Skeletal muscle satellite cell (primary cell): ENCODE measurements at regions not wholly inside any gene's neighbourhood (a gene's known extent, or its start where the extent isn't known, plus 50 kb on each side); places are given as distances from the start of the nearest gene placed in this dataset.

ENCODE experiments used
- H3K27me3 ChIP-seq: 2 replicates; pipeline ENCODE4 v1.7.0; 2013; ENCODE audit warnings: low read length; ENCODE audit not compliant: control insufficient read depth, insufficient read depth
- H3K36me3 ChIP-seq: 2 replicates; pipeline ENCODE4 v1.7.0; 2013; ENCODE audit warnings: mild to moderate bottlenecking, control low read depth, low read length; ENCODE audit not compliant: insufficient read depth
- H3K4me1 ChIP-seq: 2 replicates; pipeline ENCODE4 v1.7.0; 2013; ENCODE audit warnings: low read length; ENCODE audit not compliant: control insufficient read depth, insufficient read depth
- H3K4me2 ChIP-seq: 2 replicates; pipeline ENCODE4 v1.7.0; 2013; ENCODE audit warnings: mild to moderate bottlenecking, low read length
- H3K4me3 ChIP-seq: 2 replicates; pipeline ENCODE4 v1.7.0; 2013; ENCODE audit warnings: low read length
- H3K9ac ChIP-seq: 2 replicates; pipeline ENCODE4 v1.7.0; 2013; ENCODE audit warnings: mild to moderate bottlenecking, low read depth, low read length, moderate library complexity
- H3K9me3 ChIP-seq: replicated peaks from 2 replicates; pipeline ENCODE4 v1.7.0; 2013; ENCODE audit warnings: mild to moderate bottlenecking, control low read depth, low read length

DNA sequence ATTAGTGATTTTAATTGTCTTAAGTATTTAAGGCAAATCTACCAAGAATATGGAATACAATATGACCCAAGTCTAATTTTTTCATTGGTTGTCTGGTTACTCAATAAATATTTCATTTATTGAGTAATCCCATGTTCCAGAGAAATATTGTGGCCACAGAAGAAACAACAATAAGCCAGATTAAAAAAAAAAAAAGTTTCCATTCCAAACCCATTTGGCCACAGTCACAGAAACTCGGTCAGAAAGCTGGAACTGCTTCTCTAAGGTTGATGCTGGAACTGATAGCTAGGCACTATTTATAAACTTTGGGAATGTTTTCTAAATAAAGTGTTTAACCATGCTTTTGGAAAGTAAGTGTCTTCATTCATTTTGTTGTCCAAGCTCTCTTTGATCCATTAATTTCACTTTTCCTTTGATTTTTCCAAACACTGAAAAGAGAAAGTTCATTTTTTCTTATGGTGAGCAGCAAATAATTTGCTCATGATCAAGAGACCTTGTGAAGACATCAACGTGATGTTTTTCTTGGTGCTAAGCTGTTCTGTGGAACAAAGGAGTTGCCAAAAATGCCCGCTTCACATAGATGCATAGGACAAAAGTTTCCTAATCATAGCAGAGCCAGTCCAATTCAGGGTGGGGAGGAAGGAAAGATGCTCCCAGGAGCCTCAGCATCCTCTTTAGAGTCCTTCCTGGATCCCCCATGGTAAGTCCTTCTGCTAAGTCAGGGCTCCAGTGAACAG is 72.1 kb upstream of the CCBE1 start:
- peak overlapping the region; percentile 67 for H3K9ac ChIP-seq
- no peaks in the 10 kb centered on the region for H3K9me3 ChIP-seq
- no peak overlapping the region for H3K4me3 ChIP-seq

DNA sequence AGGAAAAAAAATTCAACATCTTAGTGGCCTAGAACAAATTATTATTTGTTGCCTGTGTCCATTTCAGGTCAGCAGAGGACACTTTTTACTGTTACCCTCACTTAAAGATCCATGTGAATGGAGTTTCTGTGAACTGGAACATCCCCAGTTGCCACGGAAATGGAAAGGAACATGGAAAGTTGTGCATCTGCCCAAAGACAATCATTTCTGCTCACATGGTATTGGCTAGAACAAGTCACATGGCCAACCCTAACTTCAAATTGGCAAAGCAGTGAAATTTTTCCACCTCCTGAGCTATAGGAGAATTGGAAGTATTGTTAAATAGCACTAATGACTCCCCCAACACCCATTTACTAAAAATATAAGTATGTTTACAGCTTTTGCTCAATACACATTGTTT is 71.2 kb upstream of the CCBE1 start:
- Histone ChIP-seq H3K4me3 (no peak overlapping the region), H3K27me3 (no peaks in the 10 kb centered on the region), H3K4me2 (no peak overlapping the region), H3K4me1 (peaks cover 23% of the 10 kb centered on the region), H3K9ac (peak overlapping the region; percentile 5), H3K9me3 (no peaks in the 10 kb centered on the region), H3K36me3 (no peaks in the 10 kb centered on the region)

More for the DNA sequence above, 72.1 kb upstream of the CCBE1 start:
- no peaks in the 10 kb centered on the region for H3K36me3 ChIP-seq
- H3K4me2 ChIP-seq = peak overlapping the region; percentile 38
- peaks cover 23% of the 10 kb centered on the region for H3K4me1 ChIP-seq
- H3K27me3 ChIP-seq = no peaks in the 10 kb centered on the region

DNA sequence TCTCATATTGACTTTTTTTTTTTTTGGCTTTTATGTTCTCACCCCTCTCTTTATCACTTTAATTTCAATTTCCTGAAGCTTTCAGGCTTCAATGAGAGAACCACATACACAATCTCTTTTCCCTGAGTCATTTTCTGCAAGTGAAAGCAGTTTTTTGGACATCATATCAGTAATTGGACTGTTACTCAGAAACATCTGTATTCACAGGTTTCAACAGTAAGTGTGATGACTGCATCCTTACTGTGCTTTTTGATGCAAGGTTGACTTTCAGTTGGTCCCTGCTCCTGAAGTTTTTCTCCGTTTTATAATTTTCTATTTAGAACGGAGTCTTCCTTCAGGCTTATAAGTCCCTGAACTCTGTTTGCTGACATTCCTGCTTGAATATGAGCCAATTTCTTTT is 70.5 kb upstream of the CCBE1 start:
- Histone ChIP-seq H3K27me3 (no peaks in the 10 kb centered on the region), H3K4me2 (no peak overlapping the region), H3K9ac (no peak overlapping the region), H3K9me3 (no peaks in the 10 kb centered on the region), H3K36me3 (no peaks in the 10 kb centered on the region), H3K4me3 (no peak overlapping the region), H3K4me1 (peaks cover 23% of the 10 kb centered on the region)

DNA sequence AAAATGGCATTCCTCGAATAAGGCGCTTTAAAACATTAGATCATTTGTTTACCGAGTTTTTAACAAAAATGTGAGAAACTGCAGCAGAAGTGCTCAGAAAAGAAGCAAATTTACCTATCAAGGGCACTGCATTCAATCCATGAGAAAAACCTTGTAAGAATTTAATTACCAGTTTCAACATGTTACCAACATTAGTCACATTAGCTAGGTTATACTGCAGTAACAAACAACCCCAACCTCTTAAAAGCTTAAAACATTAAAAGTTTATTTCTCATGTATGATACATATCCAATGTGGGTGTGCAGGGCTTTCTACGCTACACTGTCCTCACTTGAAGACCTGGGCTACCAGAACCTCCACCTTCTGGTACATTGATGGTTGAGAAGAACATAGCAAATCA is 68.1 kb upstream of the CCBE1 start:
- no peaks in the 10 kb centered on the region for H3K27me3 ChIP-seq
- H3K4me3 ChIP-seq = no peak overlapping the region
- H3K4me1 ChIP-seq = peaks cover 23% of the 10 kb centered on the region
- no peaks in the 10 kb centered on the region for H3K36me3 ChIP-seq
- no peaks in the 10 kb centered on the region for H3K9me3 ChIP-seq
- no peak overlapping the region for H3K4me2 ChIP-seq
- H3K9ac ChIP-seq = no peak overlapping the region

DNA sequence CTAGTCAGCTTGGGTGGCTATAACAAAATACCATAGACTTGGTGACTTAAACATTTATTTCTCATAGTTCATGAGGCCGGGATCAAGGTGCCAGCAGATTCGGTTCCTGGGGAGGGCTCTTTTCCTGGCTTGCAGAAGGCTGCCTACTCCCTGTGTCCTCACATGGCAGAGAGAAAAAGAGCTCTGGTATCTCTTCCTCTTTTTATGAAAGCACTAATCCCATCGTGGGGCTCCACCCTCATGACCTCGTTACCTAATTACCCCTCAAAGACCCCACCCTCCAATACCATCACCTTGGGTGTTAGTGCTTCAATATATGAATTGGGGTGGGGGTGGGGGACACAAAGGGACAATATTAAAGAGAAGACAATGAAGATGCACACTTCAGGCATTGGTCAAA is 67.1 kb upstream of the CCBE1 start:
- Histone ChIP-seq H3K4me2 (no peak overlapping the region), H3K4me1 (peaks cover 16% of the 10 kb centered on the region), H3K27me3 (no peaks in the 10 kb centered on the region), H3K9me3 (no peaks in the 10 kb centered on the region), H3K4me3 (no peak overlapping the region), H3K9ac (no peak overlapping the region), H3K36me3 (no peaks in the 10 kb centered on the region)

DNA sequence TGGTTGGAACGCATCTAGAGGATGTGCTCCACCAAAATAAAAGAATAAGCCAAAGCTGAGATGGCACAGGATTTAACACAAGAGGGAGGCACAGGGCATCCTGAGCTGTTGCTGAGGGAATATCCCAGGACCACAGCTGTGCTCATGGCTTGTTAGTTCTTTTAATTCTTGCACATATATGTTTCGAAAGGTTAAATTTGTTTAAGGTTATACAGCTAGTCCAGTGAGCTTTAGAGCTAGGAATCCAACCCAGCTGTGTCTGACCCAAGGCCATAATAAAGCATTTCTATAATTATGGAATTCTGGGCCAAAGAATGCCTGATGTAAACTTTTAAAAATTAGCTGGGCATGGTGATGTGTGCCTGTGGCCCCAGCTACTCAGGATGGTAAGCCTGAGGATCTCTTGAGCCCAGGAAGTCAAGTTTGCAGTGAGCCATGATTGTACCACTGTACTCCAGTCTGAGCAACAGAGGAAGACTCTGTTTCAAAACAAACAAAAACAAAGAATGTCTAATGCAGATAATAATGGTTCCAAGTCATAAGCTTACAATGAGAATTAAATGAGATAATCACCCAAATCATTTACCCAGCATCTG is 66.4 kb upstream of the CCBE1 start:
- Histone ChIP-seq H3K36me3 (no peaks in the 10 kb centered on the region), H3K4me3 (no peak overlapping the region)

GRCh38 chr18:59760619-59761600 is 63.7 kb upstream of the CCBE1 start:
- H3K9ac ChIP-seq = no peak overlapping the region
- no peak overlapping the region for H3K4me3 ChIP-seq
- no peaks in the 10 kb centered on the region for H3K27me3 ChIP-seq
- no peak overlapping the region for H3K4me2 ChIP-seq
- H3K36me3 ChIP-seq = no peaks in the 10 kb centered on the region
- peaks cover 3% of the 10 kb centered on the region for H3K4me1 ChIP-seq
- no peaks in the 10 kb centered on the region for H3K9me3 ChIP-seq

More for the DNA sequence above, 66.4 kb upstream of the CCBE1 start:
- H3K9me3 ChIP-seq = no peaks in the 10 kb centered on the region
- no peaks in the 10 kb centered on the region for H3K27me3 ChIP-seq
- no peak overlapping the region for H3K4me2 ChIP-seq
- H3K4me1 ChIP-seq = peaks cover 9% of the 10 kb centered on the region
- no peak overlapping the region for H3K9ac ChIP-seq

DNA sequence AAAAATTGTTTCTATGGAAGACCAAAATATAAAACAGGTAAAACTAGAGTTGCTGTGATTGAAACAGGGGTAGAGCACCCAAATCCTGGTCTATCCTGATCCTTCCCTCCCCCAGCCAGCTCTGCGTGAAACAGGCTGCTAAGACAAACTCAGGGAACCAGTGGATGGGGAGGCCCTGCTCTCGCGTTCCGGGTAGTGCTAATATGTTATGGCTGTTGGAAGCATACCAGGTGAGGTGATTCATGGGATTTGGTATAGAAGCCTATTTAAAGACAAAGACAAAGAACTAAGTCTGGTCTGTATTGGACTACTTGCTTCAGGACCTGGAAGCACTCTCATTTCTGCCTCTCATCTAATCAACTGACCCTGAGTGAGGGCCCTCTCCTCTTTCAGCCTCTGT is 63.0 kb upstream of the CCBE1 start:
- no peaks in the 10 kb centered on the region for H3K36me3 ChIP-seq
- H3K27me3 ChIP-seq = no peaks in the 10 kb centered on the region
- no peaks in the 10 kb centered on the region for H3K9me3 ChIP-seq
- no peak overlapping the region for H3K4me2 ChIP-seq
- no peak overlapping the region for H3K4me3 ChIP-seq
- peaks cover 3% of the 10 kb centered on the region for H3K4me1 ChIP-seq
- no peak overlapping the region for H3K9ac ChIP-seq

GRCh38 chr18:59758837-59759236 is 61.6 kb upstream of the CCBE1 start:
- no peak overlapping the region for H3K4me2 ChIP-seq

DNA sequence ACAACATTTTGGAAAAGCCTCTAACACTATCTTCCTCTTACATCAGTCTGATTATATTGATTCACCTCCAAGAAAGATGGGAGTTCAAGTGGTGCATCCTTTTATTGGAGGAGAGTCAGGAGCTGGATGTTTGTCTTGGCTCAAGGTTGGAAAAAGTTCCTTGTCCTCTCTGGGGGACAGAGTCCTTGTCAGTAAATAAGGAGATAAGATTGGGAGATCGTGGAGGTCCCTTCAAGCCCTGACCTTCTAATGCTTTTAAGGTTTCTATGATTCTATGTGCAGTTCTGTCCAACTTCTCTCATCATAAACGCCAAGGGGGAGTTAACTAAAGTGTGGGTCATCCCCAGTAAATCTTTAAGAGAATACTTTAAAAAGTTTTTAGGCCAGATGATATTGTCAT is 60.9 kb upstream of the CCBE1 start:
- H3K4me2 ChIP-seq = no peak overlapping the region
- no peaks in the 10 kb centered on the region for H3K9me3 ChIP-seq
- H3K36me3 ChIP-seq = no peaks in the 10 kb centered on the region
- no peak overlapping the region for H3K4me3 ChIP-seq
- no peak overlapping the region for H3K9ac ChIP-seq
- H3K27me3 ChIP-seq = no peaks in the 10 kb centered on the region
- H3K4me1 ChIP-seq = peaks cover 4% of the 10 kb centered on the region

More at GRCh38 chr18:59758837-59759236, 61.6 kb upstream of the CCBE1 start:
- Histone ChIP-seq H3K9ac (no peak overlapping the region), H3K4me3 (no peak overlapping the region), H3K36me3 (no peaks in the 10 kb centered on the region), H3K4me1 (peaks cover 3% of the 10 kb centered on the region), H3K9me3 (no peaks in the 10 kb centered on the region), H3K27me3 (no peaks in the 10 kb centered on the region)

- no peak overlapping the region for H3K4me2 ChIP-seq
- H3K27me3 ChIP-seq = no peaks in the 10 kb centered on the region
- H3K36me3 ChIP-seq = no peaks in the 10 kb centered on the region
- H3K4me3 ChIP-seq = no peak overlapping the region
- peaks cover 51% of the 10 kb centered on the region for H3K4me1 ChIP-seq
- H3K9me3 ChIP-seq = no peaks in the 10 kb centered on the region
- H3K9ac ChIP-seq = peak overlapping the region; percentile 24
Measured at GRCh38 chr18:59752666-59753065, 55.4 kb upstream of the CCBE1 start.
